ENCODE measurements at regions not wholly inside any gene's neighbourhood (a gene's known extent, or its start where the extent isn't known, plus 50 kb on each side); places are given as distances from the start of the nearest gene placed in this dataset.

- no peak for DNase-seq
Measured at GRCh38 chr3:11919390-11919789, 72.7 kb upstream of the TAMM41 start.

GRCh38 chr3:11924518-11924917, 77.8 kb upstream of the TAMM41 start:
- DNase-seq: no peak

GRCh38 chr3:11928381-11928780, 75.8 kb upstream of the SYN2 start:
- DNase-seq: peak; percentile 13

GRCh38 chr3:11929531-11929930, 74.7 kb upstream of the SYN2 start:
- DNase-seq: no peak

- no peak for DNase-seq
Measured at GRCh38 chr3:11930084-11930483, 74.1 kb upstream of the SYN2 start.

- DNase-seq: no peak
Measured at GRCh38 chr3:11932636-11933035, 71.6 kb upstream of the SYN2 start.

GRCh38 chr3:11933529-11933928, 70.7 kb upstream of the SYN2 start:
- DNase-seq: no peak

- DNase-seq: no peak
Measured at GRCh38 chr3:11944052-11944673, 60.0 kb upstream of the SYN2 start.

GRCh38 chr3:11948331-11948730, 55.9 kb upstream of the SYN2 start:
- no peak for DNase-seq

GRCh38 chr3:11948866-11949265, 55.3 kb upstream of the SYN2 start:
- DNase-seq: no peak

- no peak for DNase-seq
Measured at GRCh38 chr3:11949351-11949750, 54.8 kb upstream of the SYN2 start.

GRCh38 chr3:11950576-11950975, 53.6 kb upstream of the SYN2 start:
- DNase-seq: no peak

GRCh38 chr3:11953350-11953749, 50.8 kb upstream of the SYN2 start:
- peak; percentile 49 for DNase-seq

- peak; percentile 49 for DNase-seq
Measured at GRCh38 chr3:11953778-11954177, 50.4 kb upstream of the SYN2 start.

- peak; percentile 58 for DNase-seq
Measured at GRCh38 chr3:11954312-11954934, 49.8 kb upstream of the SYN2 start.
